ENCODE measurements at regions not wholly inside any gene's neighbourhood (a gene's known extent, or its start where the extent isn't known, plus 50 kb on each side); places are given as distances from the start of the nearest gene placed in this dataset.

DNA sequence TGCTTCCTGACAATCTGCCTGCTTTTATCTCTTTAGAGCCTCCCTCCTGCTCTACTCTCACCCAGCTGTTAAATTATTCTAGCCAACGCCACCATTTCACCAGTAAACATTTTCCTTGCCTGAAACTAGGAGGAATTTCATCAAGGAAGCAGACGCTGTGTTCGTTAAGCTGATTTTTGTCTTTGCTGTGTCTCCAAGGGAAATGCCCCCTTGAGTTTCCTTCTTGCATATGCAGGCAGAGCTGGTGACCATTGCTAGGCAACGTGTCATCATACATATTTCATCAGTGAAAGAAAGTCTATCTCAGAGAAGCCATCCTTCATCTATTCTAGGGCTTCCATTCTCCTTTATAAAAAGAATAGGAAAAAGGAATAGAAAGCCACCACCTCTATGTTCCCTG lies 87.0 kb upstream of the ST8SIA2 start:
- TF ChIP-seq CTCF (IDR thresholded peaks at IDR 0.05) = peak in 1 of 3 experiments; percentile 14
- TF ChIP-seq POLR2A (IDR thresholded peaks at IDR 0.05) = no peak

Measured in testis (tissue), 2 donors.